Adrenal gland (tissue), 9 donors: ENCODE measurements at regions not wholly inside any gene's neighbourhood (a gene's known extent, or its start where the extent isn't known, plus 50 kb on each side); places are given as distances from the start of the nearest gene placed in this dataset.
"Not testable (repeated sequence)": the region's sequence is repeated elsewhere in the genome, so short reads cannot be mapped to it uniquely, and the experiment has no call there.

Experiments used
- DNase-seq, 7 donors: peaks; one replicate each; pipeline ENCODE4 v3.0.0-alpha.2; 2019 to 2020
- H3K27ac ChIP-seq, 5 donors: fragments of 200-600 bp; sonication (generic) in 4 of 5; 1 replicate in 3 of 5; 2 replicates in 2 of 5; pipeline versions ENCODE4 v1.5.1 to v1.8.0; 2016 to 2020; ENCODE audit warnings: mild to moderate bottlenecking in 1 of 5
- H3K27me3 ChIP-seq: fragments of 200-600 bp; 2 replicates; pipeline ENCODE4 v1.8.0; 2021
- H3K36me3 ChIP-seq, 2 donors: fragments of 200-600 bp; replicated peaks in 1 of 2; 1 replicate in 1 of 2; 2 replicates in 1 of 2; pipeline versions ENCODE4 v1.5.1 to v1.8.0; 2018 to 2022
- H3K4me1 ChIP-seq, 2 donors: fragments of 200-600 bp; replicated peaks in 1 of 2; 1 replicate in 1 of 2; 2 replicates in 1 of 2; pipeline versions ENCODE4 v1.5.1 to v1.8.0; 2018 to 2021
- H3K4me3 ChIP-seq, 4 donors: fragments of 200-600 bp; sonication (generic) in 3 of 4; one replicate each; pipeline ENCODE4 v1.5.1; 2016 to 2018
- H3K9me3 ChIP-seq, 3 donors: fragments of 200-600 bp; sonication (generic) in 1 of 3; replicated peaks in 1 of 3; 1 replicate in 2 of 3; 2 replicates in 1 of 3; pipeline versions ENCODE4 v1.5.1 to v1.8.0; 2016 to 2021
- CTCF ChIP-seq, 6 experiments: fragments of 450-650 bp in 4 of 6; fragments of 200-600 bp in 2 of 6; sonication (generic) in 1 of 6; IDR thresholded peaks; 1 replicate in 5 of 6; 2 replicates in 1 of 6; pipeline versions ENCODE4 v1.5.1 to v1.8.0; 2016 to 2021; ENCODE audit warnings: antibody characterized with exemption in 6 of 6, mild to moderate bottlenecking in 2 of 6, moderate library complexity in 1 of 6
- POLR2A ChIP-seq, 2 donors: fragments of 450-650 bp; IDR thresholded peaks; one replicate each; pipeline ENCODE4 v1.6.1; 2017; ENCODE audit warnings: antibody characterized with exemption in 2 of 2, mild to moderate bottlenecking in 2 of 2, moderate library complexity in 1 of 2
- WGBS, 4 donors: extraction: QIAGEN DNeasy Blood & Tissue Kit in 2 of 4; methylation state at CpG; one replicate each; pipeline versions ENCODE4 v1.1.5 to v1.1.7; 2013 to 2017; 5-methylcytosine and 5-hydroxymethylcytosine counted together
- intact Hi-C, 2 donors: fragments of 100-400 bp; cut with DNase I; formaldehyde crosslinking; loops; one replicate each; pipeline versions ENCODE4 v1.14.1 to v1.15.0; 2022 to 2023
- donor health status: healthy with polysubstance abuse.
- donor health status: Bipolar disorder and iron deficiency.
- donor health status: DM: yes; HTN: yes; CAD: no.
- donor health status: DM: no; HTN: no; CAD: no.
- donor health status: DM: no; HTN: no; CAD: no.

GRCh38 chr2:194514281-194514680 is 1142.7 kb upstream of the SLC39A10 start:
- intact Hi-C loops: no loop called here
- Histone ChIP-seq H3K4me3 (no peak overlapping the region), H3K27ac (no peak overlapping the region), H3K27me3 (no peaks in the 10 kb centered on the region), H3K4me1 (no peaks in the 10 kb centered on the region), H3K9me3 (no peaks in the 10 kb centered on the region), H3K36me3 (no peaks in the 10 kb centered on the region)
- WGBS, 4 donors: 53 to 74% (median 65%) methylated on average over 2 of the region's 2 CpGs
- no peak for DNase-seq
- TF ChIP-seq CTCF (IDR thresholded peaks at IDR 0.05): no peak
- no peak for TF ChIP-seq POLR2A (IDR thresholded peaks at IDR 0.05)

- H3K27me3 ChIP-seq, H3K4me1 ChIP-seq, H3K36me3 ChIP-seq, intact Hi-C loops, H3K27ac ChIP-seq, DNase-seq, H3K4me3 ChIP-seq, H3K9me3 ChIP-seq: not testable (repeated sequence)
- WGBS, 4 donors: 63 to 94% (median 74%) methylated on average over 2 of the region's 2 CpGs
Measured at GRCh38 chr2:194511070-194511469, 1146.0 kb upstream of the SLC39A10 start.

- H3K9me3 ChIP-seq, H3K36me3 ChIP-seq, H3K27ac ChIP-seq, intact Hi-C loops, H3K4me1 ChIP-seq, H3K27me3 ChIP-seq, DNase-seq, H3K4me3 ChIP-seq: not testable (repeated sequence)
- WGBS, 4 donors: 45 to 89% (median 68%) methylated on average over 2 to 3 of the region's 3 CpGs
Measured at GRCh38 chr2:194504876-194505275, 1152.2 kb upstream of the SLC39A10 start.

- intact Hi-C loops: no loop called here
- no peak overlapping the region for H3K4me3 ChIP-seq
- TF ChIP-seq POLR2A (IDR thresholded peaks at IDR 0.05): no peak
- no peak overlapping the region for H3K27ac ChIP-seq
- H3K4me1 ChIP-seq: no peaks in the 10 kb centered on the region
- no peak for DNase-seq
- no peaks in the 10 kb centered on the region for H3K27me3 ChIP-seq
- H3K36me3 ChIP-seq: no peaks in the 10 kb centered on the region
- H3K9me3 ChIP-seq: no peaks in the 10 kb centered on the region
Measured at GRCh38 chr2:194495046-194495445, 1162.0 kb upstream of the SLC39A10 start.

- peak in 1 of 7 donors; percentile 15 for DNase-seq
- Histone ChIP-seq H3K9me3 (no peaks in the 10 kb centered on the region), H3K4me1 (no peaks in the 10 kb centered on the region), H3K36me3 (no peaks in the 10 kb centered on the region), H3K27me3 (no peaks in the 10 kb centered on the region), H3K27ac (no peak overlapping the region), H3K4me3 (no peak overlapping the region)
- intact Hi-C loops: no loop called here
- TF ChIP-seq CTCF (IDR thresholded peaks at IDR 0.05): no peak
- TF ChIP-seq POLR2A (IDR thresholded peaks at IDR 0.05): no peak
Measured at GRCh38 chr2:194494401-194494800, 1162.6 kb upstream of the SLC39A10 start.

GRCh38 chr2:194491409-194492115 is 1165.5 kb upstream of the SLC39A10 start:
- Histone ChIP-seq H3K27ac (no peak overlapping the region), H3K4me1 (no peaks in the 10 kb centered on the region), H3K27me3 (no peaks in the 10 kb centered on the region), H3K4me3 (no peak overlapping the region), H3K36me3 (no peaks in the 10 kb centered on the region), H3K9me3 (no peaks in the 10 kb centered on the region)
- TF ChIP-seq CTCF (IDR thresholded peaks at IDR 0.05) (no peak), POLR2A (IDR thresholded peaks at IDR 0.05) (no peak)
- intact Hi-C loops: no loop called here
- 69 to 82% (median 78%) methylated on average over 2 of the region's 2 CpGs for WGBS, 4 donors
- DNase-seq: no peak
